ENCODE measurements at regions not wholly inside any gene's neighbourhood (a gene's known extent, or its start where the extent isn't known, plus 50 kb on each side); places are given as distances from the start of the nearest gene placed in this dataset.

- no peak for TF ChIP-seq CTCF (IDR thresholded peaks at IDR 0.05)
These were observed 74.8 kb upstream of the E2F8 start for GRCh38 chr11:19315511-19315910.

- TF ChIP-seq CTCF (IDR thresholded peaks at IDR 0.05), result no peak
These were observed 72.4 kb upstream of the E2F8 start for GRCh38 chr11:19313140-19313539.

DNA sequence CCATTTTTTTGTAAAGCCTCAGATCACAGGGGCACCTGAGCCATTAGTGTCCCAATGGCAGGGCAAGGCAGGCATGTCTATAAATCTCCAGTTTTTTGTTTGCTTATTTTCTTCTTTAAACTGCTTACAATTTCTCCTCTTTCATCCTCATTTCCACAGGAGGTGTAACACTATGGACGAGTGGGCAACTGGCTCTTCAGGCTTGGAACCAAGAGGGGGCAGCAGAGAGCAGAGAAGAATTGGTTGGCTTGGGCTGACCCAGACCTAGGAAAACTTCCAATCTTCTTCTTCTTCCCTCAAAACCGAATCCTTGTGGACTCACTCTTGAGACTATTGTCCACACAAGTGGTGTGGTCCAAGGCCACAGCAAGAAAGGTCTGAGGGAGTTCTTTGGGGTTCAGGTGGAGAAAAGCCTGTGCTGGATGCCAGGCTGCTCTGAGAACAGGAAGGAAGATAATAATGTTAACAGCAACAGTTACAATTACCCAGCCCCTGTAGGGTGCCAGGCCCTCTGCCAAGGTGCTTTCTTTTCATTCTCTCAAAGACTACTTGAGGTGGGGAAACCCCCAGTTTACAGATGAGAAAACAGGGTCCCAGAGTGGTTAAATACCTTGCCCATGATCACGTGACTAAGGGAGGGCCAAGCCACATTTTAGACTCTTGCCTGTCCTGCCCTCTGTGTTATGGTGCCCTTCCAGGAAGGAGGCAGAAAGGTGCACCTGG is 70.7 kb upstream of the E2F8 start:
- peak; percentile 90 for TF ChIP-seq CTCF (IDR thresholded peaks at IDR 0.05)

GRCh38 chr11:19307498-19307897 is 66.8 kb upstream of the E2F8 start:
- no peak for TF ChIP-seq CTCF (IDR thresholded peaks at IDR 0.05)

- no peak for TF ChIP-seq CTCF (IDR thresholded peaks at IDR 0.05)
These were observed 65.6 kb upstream of the E2F8 start for GRCh38 chr11:19306179-19306944.

DNA sequence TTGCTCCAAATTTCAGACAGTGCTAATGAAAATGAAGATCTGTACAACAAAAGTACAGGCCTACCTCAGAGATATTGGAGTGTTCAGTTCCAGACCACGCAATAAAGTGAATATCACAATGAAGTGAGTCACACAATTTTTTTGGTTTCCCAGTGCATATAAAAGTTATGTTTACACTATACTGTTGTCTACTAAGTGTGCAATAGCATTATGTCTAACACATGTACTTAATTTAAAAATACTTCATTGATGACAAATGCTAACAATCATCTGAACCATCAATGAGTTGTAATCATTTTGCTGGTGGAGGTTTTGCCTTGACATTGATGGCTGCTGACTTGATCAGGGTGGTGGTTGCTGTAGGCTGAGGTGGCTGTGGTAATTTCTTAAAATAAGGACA is 60.6 kb upstream of the E2F8 start:
- TF ChIP-seq CTCF (IDR thresholded peaks at IDR 0.05), result no peak

GRCh38 chr11:19294444-19294843 is 53.7 kb upstream of the E2F8 start:
- no peak for TF ChIP-seq CTCF (IDR thresholded peaks at IDR 0.05)

Data from LNCAP (cell line).